SU-DHL-6 (cell line): ENCODE measurements at regions not wholly inside any gene's neighbourhood (a gene's known extent, or its start where the extent isn't known, plus 50 kb on each side); places are given as distances from the start of the nearest gene placed in this dataset.

ENCODE experiments used
- H2AFZ ChIP-seq: fragments of 200-600 bp; sonication (generic); 2 replicates; pipeline ENCODE4 v1.6.1; 2014; ENCODE audit warnings: low read depth, mild to moderate bottlenecking, moderate library complexity, mixed read lengths, antibody characterized with exemption, low read length; ENCODE audit not compliant: severe bottlenecking
- H3F3A ChIP-seq: fragments of 200-600 bp; shearing (Covaris generic); 2 replicates; pipeline ENCODE4 v1.6.0; 2016; ENCODE audit warnings: antibody characterized with exemption, mild to moderate bottlenecking; ENCODE audit not compliant: insufficient read depth
- H3K27ac ChIP-seq: fragments of 200-600 bp; sonication (generic); 2 replicates; pipeline ENCODE4 v1.5.1; 2016; ENCODE audit warnings: low read depth, mild to moderate bottlenecking, low read length, moderate library complexity, mixed read lengths
- H3K27me3 ChIP-seq: fragments of 200-600 bp; sonication (generic), shearing (Covaris generic); 2 replicates; pipeline ENCODE4 v1.6.0; 2014; ENCODE audit warnings: mild to moderate bottlenecking, low read length
- H3K36me3 ChIP-seq: fragments of 200-600 bp; sonication (generic); 2 replicates; pipeline ENCODE4 v1.6.1; 2014; ENCODE audit warnings: mild to moderate bottlenecking, low read length, mixed read lengths
- H3K4me2 ChIP-seq: fragments of 300-600, 200-600 bp; shearing (Covaris generic), sonication (generic); 2 replicates; pipeline ENCODE4 v1.6.0; 2014; ENCODE audit warnings: low read length, low read depth, mild to moderate bottlenecking; ENCODE audit not compliant: poor library complexity, severe bottlenecking
- H3K4me3 ChIP-seq: fragments of 200-600 bp; sonication (generic); 2 replicates; pipeline ENCODE4 v1.5.1; 2014; ENCODE audit warnings: antibody characterized with exemption, low read length, mild to moderate bottlenecking, mixed read lengths; ENCODE audit not compliant: insufficient read depth, poor library complexity, severe bottlenecking
- H3K79me2 ChIP-seq: fragments of 200-600 bp; sonication (generic); 2 replicates; pipeline ENCODE4 v1.6.1; 2014; ENCODE audit warnings: mild to moderate bottlenecking, low read length, moderate library complexity; ENCODE audit not compliant: insufficient read depth
- H3K9ac ChIP-seq: fragments of 200-600 bp; sonication (generic); 2 replicates; pipeline ENCODE4 v1.7.0; 2014; ENCODE audit warnings: mild to moderate bottlenecking, low read length
- H3K9me2 ChIP-seq: fragments of 200-600 bp; sonication (generic); replicated peaks from 2 replicates; pipeline ENCODE4 v1.6.1; 2014; ENCODE audit warnings: low read length; ENCODE audit not compliant: insufficient read depth
- H3K9me3 ChIP-seq: fragments of 200-600 bp; sonication (generic); 2 replicates; pipeline ENCODE4 v1.6.1; 2014; ENCODE audit warnings: low read length, mixed read lengths; ENCODE audit not compliant: insufficient read depth
- H4K20me1 ChIP-seq: fragments of 200-600 bp; sonication (generic); 2 replicates; pipeline ENCODE4 v1.6.1; 2014; ENCODE audit warnings: low read depth, mild to moderate bottlenecking, antibody characterized with exemption, low read length, moderate library complexity, mixed read lengths
- EZH2phosphoT487 ChIP-seq: fragments of 200-600 bp; sonication (generic), shearing (Covaris generic); conservative IDR thresholded peaks from 2 replicates; pipeline ENCODE4 v1.6.1; 2018; ENCODE audit warnings: mild to moderate bottlenecking, antibody characterized with exemption, low read length, moderate library complexity, mixed read lengths
- TF ChIP-seq, protein P1 (sequence below): fragments of 200-600 bp; sonication (generic); IDR thresholded peaks from one replicate; pipeline ENCODE4 v1.5.1; 2017; ENCODE audit warnings: antibody characterized with exemption, mild to moderate bottlenecking, low read length, moderate library complexity; ENCODE audit not compliant: insufficient read depth, poor library complexity, severe bottlenecking

GRCh38 chr10:113470372-113471240 lies 82.2 kb upstream of the HABP2 start:
- H3K27ac ChIP-seq: no peak overlapping the region
- no peaks in the 10 kb centered on the region for H3K9me2 ChIP-seq
- H3K9me3 ChIP-seq: no peaks in the 10 kb centered on the region
- H2AFZ ChIP-seq: no peak overlapping the region
- H3F3A ChIP-seq: no peaks in the 10 kb centered on the region
- no peak overlapping the region for H3K4me3 ChIP-seq
- no peaks in the 10 kb centered on the region for H3K79me2 ChIP-seq
- H3K27me3 ChIP-seq: no peaks in the 10 kb centered on the region
- no peaks in the 10 kb centered on the region for H3K36me3 ChIP-seq
- H3K9ac ChIP-seq: no peak overlapping the region
- no peak overlapping the region for H3K4me2 ChIP-seq
- TF ChIP-seq, protein P1, sequence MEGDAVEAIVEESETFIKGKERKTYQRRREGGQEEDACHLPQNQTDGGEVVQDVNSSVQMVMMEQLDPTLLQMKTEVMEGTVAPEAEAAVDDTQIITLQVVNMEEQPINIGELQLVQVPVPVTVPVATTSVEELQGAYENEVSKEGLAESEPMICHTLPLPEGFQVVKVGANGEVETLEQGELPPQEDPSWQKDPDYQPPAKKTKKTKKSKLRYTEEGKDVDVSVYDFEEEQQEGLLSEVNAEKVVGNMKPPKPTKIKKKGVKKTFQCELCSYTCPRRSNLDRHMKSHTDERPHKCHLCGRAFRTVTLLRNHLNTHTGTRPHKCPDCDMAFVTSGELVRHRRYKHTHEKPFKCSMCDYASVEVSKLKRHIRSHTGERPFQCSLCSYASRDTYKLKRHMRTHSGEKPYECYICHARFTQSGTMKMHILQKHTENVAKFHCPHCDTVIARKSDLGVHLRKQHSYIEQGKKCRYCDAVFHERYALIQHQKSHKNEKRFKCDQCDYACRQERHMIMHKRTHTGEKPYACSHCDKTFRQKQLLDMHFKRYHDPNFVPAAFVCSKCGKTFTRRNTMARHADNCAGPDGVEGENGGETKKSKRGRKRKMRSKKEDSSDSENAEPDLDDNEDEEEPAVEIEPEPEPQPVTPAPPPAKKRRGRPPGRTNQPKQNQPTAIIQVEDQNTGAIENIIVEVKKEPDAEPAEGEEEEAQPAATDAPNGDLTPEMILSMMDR: no peak
- H4K20me1 ChIP-seq: no peaks in the 10 kb centered on the region

DNA sequence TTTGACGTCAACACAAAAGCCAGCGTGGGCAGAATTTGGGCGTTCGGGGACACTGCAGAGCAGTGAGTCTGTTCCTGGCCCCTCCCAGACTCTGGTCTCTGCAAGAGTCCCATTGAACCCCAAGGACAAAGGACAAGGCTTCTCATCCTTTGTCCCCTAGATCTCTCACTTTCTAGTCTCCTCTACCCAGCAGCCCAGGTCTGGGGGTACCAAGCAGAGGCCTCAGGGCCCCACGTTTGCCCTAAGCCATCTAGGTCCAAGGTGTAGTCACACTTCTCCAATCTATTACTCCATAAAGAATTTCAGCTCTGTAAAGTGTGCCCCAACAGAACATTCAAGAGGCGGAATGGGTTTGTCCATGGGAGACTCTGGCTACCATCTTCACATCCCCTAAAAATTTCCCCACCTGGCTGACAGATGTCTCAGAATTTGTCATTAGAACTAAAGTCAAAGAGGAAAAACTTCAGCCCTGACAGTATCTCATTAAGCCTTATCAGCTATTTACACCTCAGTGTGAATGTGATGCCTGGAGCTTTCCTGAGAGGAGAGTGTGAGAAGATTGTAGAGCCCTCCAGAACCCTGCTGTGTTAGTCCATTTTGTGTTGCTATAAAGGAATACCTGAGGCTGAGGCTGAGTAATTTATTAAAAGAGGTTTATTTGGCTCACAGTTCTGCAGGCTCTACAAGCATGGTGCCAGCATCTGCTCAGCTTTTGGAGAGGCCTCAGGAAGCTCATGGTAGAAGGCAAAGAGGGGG lies 81.4 kb upstream of the HABP2 start:
- H3K9me2 ChIP-seq: no peaks in the 10 kb centered on the region
- no peaks in the 10 kb centered on the region for H3F3A ChIP-seq
- H3K9me3 ChIP-seq: no peaks in the 10 kb centered on the region
- no peak for TF ChIP-seq EZH2phosphoT487
- TF ChIP-seq, protein P1: no peak
- H3K27ac ChIP-seq: no peak overlapping the region
- no peak overlapping the region for H3K4me2 ChIP-seq
- no peaks in the 10 kb centered on the region for H4K20me1 ChIP-seq
- H2AFZ ChIP-seq: no peak overlapping the region
- H3K9ac ChIP-seq: no peak overlapping the region
- no peaks in the 10 kb centered on the region for H3K27me3 ChIP-seq
- no peak overlapping the region for H3K4me3 ChIP-seq
- no peaks in the 10 kb centered on the region for H3K36me3 ChIP-seq
- no peaks in the 10 kb centered on the region for H3K79me2 ChIP-seq

GRCh38 chr10:113473011-113473410 lies 79.8 kb upstream of the HABP2 start:
- no peak overlapping the region for H3K4me3 ChIP-seq
- H4K20me1 ChIP-seq: no peaks in the 10 kb centered on the region
- H3K9ac ChIP-seq: no peak overlapping the region
- H3F3A ChIP-seq: no peaks in the 10 kb centered on the region
- H3K9me3 ChIP-seq: no peaks in the 10 kb centered on the region
- no peaks in the 10 kb centered on the region for H3K9me2 ChIP-seq
- H3K36me3 ChIP-seq: no peaks in the 10 kb centered on the region
- no peaks in the 10 kb centered on the region for H3K79me2 ChIP-seq
- no peak overlapping the region for H3K4me2 ChIP-seq
- H2AFZ ChIP-seq: no peak overlapping the region
- H3K27ac ChIP-seq: no peak overlapping the region
- H3K27me3 ChIP-seq: no peaks in the 10 kb centered on the region
- TF ChIP-seq EZH2phosphoT487: no peak
- TF ChIP-seq, protein P1: no peak
